ENCODE measurements at regions not wholly inside any gene's neighbourhood (a gene's known extent, or its start where the extent isn't known, plus 50 kb on each side); places are given as distances from the start of the nearest gene placed in this dataset.

DNA sequence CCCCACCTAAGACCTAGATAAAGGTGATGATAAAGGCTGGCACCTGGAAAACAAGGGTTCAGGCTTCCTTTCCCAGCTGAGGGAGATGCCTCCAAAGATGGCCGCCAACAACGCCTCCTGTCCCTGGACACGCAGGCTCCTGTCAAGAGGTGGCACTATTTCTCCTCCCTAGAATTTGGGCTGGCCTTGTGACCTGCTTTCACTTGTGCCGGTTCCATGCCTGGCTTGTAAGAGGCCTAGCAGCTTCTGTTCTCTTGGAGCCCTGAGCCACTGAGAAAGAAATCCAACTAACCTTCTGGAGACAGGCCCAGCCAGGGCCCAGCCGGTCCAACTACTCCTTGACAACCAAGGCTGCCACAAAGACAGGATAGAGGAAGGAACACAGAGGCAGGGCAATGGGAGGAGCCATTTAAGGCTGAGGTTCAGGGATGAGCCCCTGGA is 60.2 kb upstream of the RALY start (continued):
- TF ChIP-seq ZBTB20 (CRISPR knock-in tag; IDR thresholded peaks at IDR 0.05; ENCODE audit: borderline replicate concordance, low read depth) (peak; percentile 76; the same call in 1 of the 2 replicates), SOX13 (IDR thresholded peaks at IDR 0.05) (no peak), SOX13 (CRISPR knock-in tag; conservative IDR thresholded peaks at IDR 0.05 in 1 of 2, IDR thresholded peaks at IDR 0.05 in 1 of 2) (0 out of 4 replicates have a peak, but pooled peaks of 1 of the 2 experiments have one; percentile 44), HNF4G (IDR thresholded peaks at IDR 0.05; ENCODE audit: borderline replicate concordance, low read depth, low read length) (no peak), HNF4G (CRISPR knock-in tag; IDR thresholded peaks at IDR 0.05; ENCODE audit: borderline replicate concordance, low read depth) (peak; percentile 61; the same call in 1 of the 2 replicates), ZNF263 (CRISPR knock-in tag; IDR thresholded peaks at IDR 0.05) (peak; percentile 75), REPIN1 (CRISPR knock-in tag; IDR thresholded peaks at IDR 0.05; ENCODE audit: borderline replicate concordance, low read depth) (peak; percentile 56; the same call in 1 of the 2 replicates), CHD2 (IDR thresholded peaks at IDR 0.05; ENCODE audit: low read depth, low read length) (no peak), TOE1 (CRISPR knock-in tag; IDR thresholded peaks at IDR 0.05) (no peak), ZNF430 (CRISPR knock-in tag; IDR thresholded peaks at IDR 0.05) (no peak), CC2D1A (CRISPR knock-in tag; IDR thresholded peaks at IDR 0.05) (no peak), JUNB (CRISPR knock-in tag; IDR thresholded peaks at IDR 0.05; ENCODE audit: borderline replicate concordance) (no peak)
- TF ChIP-seq, protein P1, sequence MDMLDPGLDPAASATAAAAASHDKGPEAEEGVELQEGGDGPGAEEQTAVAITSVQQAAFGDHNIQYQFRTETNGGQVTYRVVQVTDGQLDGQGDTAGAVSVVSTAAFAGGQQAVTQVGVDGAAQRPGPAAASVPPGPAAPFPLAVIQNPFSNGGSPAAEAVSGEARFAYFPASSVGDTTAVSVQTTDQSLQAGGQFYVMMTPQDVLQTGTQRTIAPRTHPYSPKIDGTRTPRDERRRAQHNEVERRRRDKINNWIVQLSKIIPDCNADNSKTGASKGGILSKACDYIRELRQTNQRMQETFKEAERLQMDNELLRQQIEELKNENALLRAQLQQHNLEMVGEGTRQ (IDR thresholded peaks at IDR 0.05; ENCODE audit: low read depth, low read length): peak; percentile 7; the same call in 1 of the 2 replicates
- TF ChIP-seq, protein P1 (CRISPR knock-in tag; IDR thresholded peaks at IDR 0.05; ENCODE audit: borderline replicate concordance): no peak
- TF ChIP-seq, protein P2, sequence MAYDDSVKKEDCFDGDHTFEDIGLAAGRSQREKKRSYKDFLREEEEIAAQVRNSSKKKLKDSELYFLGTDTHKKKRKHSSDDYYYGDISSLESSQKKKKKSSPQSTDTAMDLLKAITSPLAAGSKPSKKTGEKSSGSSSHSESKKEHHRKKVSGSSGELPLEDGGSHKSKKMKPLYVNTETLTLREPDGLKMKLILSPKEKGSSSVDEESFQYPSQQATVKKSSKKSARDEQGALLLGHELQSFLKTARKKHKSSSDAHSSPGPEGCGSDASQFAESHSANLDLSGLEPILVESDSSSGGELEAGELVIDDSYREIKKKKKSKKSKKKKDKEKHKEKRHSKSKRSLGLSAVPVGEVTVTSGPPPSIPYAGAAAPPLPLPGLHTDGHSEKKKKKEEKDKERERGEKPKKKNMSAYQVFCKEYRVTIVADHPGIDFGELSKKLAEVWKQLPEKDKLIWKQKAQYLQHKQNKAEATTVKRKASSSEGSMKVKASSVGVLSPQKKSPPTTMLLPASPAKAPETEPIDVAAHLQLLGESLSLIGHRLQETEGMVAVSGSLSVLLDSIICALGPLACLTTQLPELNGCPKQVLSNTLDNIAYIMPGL (CRISPR knock-in tag; IDR thresholded peaks at IDR 0.05; ENCODE audit: borderline replicate concordance in 1 of 2, low read depth in 1 of 2): peak; percentile 71 to 90; a peak in 3 of 4 replicates
- TF ChIP-seq, protein P3, sequence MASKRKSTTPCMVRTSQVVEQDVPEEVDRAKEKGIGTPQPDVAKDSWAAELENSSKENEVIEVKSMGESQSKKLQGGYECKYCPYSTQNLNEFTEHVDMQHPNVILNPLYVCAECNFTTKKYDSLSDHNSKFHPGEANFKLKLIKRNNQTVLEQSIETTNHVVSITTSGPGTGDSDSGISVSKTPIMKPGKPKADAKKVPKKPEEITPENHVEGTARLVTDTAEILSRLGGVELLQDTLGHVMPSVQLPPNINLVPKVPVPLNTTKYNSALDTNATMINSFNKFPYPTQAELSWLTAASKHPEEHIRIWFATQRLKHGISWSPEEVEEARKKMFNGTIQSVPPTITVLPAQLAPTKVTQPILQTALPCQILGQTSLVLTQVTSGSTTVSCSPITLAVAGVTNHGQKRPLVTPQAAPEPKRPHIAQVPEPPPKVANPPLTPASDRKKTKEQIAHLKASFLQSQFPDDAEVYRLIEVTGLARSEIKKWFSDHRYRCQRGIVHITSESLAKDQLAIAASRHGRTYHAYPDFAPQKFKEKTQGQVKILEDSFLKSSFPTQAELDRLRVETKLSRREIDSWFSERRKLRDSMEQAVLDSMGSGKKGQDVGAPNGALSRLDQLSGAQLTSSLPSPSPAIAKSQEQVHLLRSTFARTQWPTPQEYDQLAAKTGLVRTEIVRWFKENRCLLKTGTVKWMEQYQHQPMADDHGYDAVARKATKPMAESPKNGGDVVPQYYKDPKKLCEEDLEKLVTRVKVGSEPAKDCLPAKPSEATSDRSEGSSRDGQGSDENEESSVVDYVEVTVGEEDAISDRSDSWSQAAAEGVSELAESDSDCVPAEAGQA (IDR thresholded peaks at IDR 0.05; ENCODE audit: low read depth): peak; percentile 76
- TF ChIP-seq, protein P3 (CRISPR knock-in tag; IDR thresholded peaks at IDR 0.05; ENCODE audit: borderline replicate concordance): no peak
- TF ChIP-seq, protein P4, sequence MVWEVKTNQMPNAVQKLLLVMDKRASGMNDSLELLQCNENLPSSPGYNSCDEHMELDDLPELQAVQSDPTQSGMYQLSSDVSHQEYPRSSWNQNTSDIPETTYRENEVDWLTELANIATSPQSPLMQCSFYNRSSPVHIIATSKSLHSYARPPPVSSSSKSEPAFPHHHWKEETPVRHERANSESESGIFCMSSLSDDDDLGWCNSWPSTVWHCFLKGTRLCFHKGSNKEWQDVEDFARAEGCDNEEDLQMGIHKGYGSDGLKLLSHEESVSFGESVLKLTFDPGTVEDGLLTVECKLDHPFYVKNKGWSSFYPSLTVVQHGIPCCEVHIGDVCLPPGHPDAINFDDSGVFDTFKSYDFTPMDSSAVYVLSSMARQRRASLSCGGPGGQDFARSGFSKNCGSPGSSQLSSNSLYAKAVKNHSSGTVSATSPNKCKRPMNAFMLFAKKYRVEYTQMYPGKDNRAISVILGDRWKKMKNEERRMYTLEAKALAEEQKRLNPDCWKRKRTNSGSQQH (CRISPR knock-in tag; IDR thresholded peaks at IDR 0.05; ENCODE audit: low read depth): 0 out of 2 replicates have a peak, but pooled peaks have one; percentile 60
